ENCODE measurements at regions not wholly inside any gene's neighbourhood (a gene's known extent, or its start where the extent isn't known, plus 50 kb on each side); places are given as distances from the start of the nearest gene placed in this dataset.

DNA sequence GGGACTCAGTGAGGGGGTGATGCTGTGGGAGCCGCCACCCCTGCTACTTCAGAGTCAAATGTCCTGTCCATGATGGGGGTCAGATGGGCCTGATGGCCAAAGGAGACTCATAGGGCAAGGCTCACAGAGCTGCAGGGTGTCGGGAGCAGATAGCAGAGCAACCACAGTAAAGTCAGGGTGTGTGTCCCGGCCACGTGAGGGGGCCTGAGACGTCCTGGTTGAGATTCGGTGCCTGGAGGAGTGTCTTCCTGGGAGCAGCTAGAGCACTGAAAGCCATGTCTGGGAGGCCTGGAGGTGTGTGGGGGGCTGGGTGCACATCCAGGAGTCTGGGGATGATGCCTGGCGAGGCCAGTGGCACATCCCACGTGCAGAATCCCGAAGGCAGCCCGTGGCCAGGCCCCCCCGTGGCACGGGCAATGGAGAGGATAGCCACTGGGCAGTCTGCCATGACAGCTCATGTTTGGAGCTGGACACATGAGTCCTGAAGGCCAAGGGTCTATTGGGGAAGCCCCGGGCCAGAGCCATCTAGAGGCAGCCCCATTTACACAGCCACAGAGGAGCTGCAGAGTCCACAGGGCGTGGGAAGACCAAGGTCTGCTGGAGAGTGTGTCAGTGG, 308.0 kb upstream of the SFSWAP start:
- H3K4me2 ChIP-seq (ENCODE audit: control insufficient read depth, extremely low read depth, insufficient read depth, low read depth, low read length) = no peak overlapping the region
- TF ChIP-seq, protein P1, sequence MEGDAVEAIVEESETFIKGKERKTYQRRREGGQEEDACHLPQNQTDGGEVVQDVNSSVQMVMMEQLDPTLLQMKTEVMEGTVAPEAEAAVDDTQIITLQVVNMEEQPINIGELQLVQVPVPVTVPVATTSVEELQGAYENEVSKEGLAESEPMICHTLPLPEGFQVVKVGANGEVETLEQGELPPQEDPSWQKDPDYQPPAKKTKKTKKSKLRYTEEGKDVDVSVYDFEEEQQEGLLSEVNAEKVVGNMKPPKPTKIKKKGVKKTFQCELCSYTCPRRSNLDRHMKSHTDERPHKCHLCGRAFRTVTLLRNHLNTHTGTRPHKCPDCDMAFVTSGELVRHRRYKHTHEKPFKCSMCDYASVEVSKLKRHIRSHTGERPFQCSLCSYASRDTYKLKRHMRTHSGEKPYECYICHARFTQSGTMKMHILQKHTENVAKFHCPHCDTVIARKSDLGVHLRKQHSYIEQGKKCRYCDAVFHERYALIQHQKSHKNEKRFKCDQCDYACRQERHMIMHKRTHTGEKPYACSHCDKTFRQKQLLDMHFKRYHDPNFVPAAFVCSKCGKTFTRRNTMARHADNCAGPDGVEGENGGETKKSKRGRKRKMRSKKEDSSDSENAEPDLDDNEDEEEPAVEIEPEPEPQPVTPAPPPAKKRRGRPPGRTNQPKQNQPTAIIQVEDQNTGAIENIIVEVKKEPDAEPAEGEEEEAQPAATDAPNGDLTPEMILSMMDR (optimal IDR thresholded peaks at IDR 0.05 in 1 of 3, IDR thresholded peaks at IDR 0.05 in 1 of 3, conservative IDR thresholded peaks at IDR 0.05 in 1 of 3; ENCODE audit: extremely low read depth in 1 of 3, insufficient read depth in 2 of 3, low read length in 3 of 3) = no peak
- no peak for TF ChIP-seq EZH2 (IDR thresholded peaks at IDR 0.05; ENCODE audit: low read length)
- H3K27me3 ChIP-seq (ENCODE audit: control insufficient read depth, extremely low read depth, insufficient read depth, low read length) = no peaks in the 10 kb centered on the region
- H2AFZ ChIP-seq (ENCODE audit: control insufficient read depth, low read length) = no peak overlapping the region
- H3K9me1 ChIP-seq (ENCODE audit: control insufficient read depth, extremely low read depth, insufficient read depth, low read length) = no peaks in the 10 kb centered on the region
- dilution Hi-C loops (cut with MboI; ENCODE audit: extremely low pct_ligation_motif_present, low sequenced_read_pairs) = no loop called here
- H3K4me1 ChIP-seq (ENCODE audit: control insufficient read depth, extremely low read depth, insufficient read depth, low read length) = no peaks in the 10 kb centered on the region
- H4K20me1 ChIP-seq (ENCODE audit: control insufficient read depth, extremely low read depth, insufficient read depth, low read length) = no peaks in the 10 kb centered on the region
- no peaks in the 10 kb centered on the region for H3K36me3 ChIP-seq (ENCODE audit: control insufficient read depth in 2 of 2, extremely low read depth in 1 of 2, insufficient read depth in 2 of 2, low read length in 2 of 2)
- H3K27ac ChIP-seq (ENCODE audit: control insufficient read depth, insufficient read depth, low read length) = no peak overlapping the region
- no peak for FAIRE-seq
- DNase-seq (ENCODE audit: low read depth, low spot score) = no peak
- H3K9me3 ChIP-seq (ENCODE audit: control insufficient read depth, low read depth, low read length) = peaks cover 10% of the 10 kb centered on the region
- H3K79me2 ChIP-seq (ENCODE audit: control insufficient read depth, insufficient read depth, low read length) = no peaks in the 10 kb centered on the region
- H3K4me3 ChIP-seq (ENCODE audit: control insufficient read depth in 2 of 3, extremely low read depth in 1 of 3, insufficient read depth in 2 of 3, low read depth in 1 of 3, low read length in 3 of 3) = no peak overlapping the region
- H3K9ac ChIP-seq (ENCODE audit: control insufficient read depth, extremely low read depth, insufficient read depth, low read length) = no peak overlapping the region

DNA sequence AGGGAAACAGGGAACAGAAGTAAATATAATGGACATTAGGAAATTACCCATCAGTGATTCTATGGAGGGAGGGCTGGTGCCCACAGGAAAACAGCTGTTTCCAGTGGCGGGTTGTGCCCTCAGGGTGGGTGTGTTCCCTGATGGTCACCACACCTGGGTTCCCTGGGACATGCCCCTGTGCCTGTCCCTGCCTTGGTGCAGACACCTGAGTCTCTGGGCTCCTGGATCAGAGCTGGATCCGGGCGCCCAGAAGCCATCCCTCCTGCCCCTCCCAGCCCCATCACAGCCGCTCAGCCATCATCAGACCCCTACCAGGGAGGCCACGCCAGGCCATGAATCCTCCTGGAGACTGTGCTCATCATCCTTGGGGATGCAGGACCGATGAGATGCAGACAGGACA, 307.2 kb upstream of the SFSWAP start:
- Histone ChIP-seq H3K9me1 (ENCODE audit: control insufficient read depth, extremely low read depth, insufficient read depth, low read length) (no peaks in the 10 kb centered on the region), H2AFZ (ENCODE audit: control insufficient read depth, low read length) (no peak overlapping the region), H3K27me3 (ENCODE audit: control insufficient read depth, extremely low read depth, insufficient read depth, low read length) (no peaks in the 10 kb centered on the region), H3K9me3 (ENCODE audit: control insufficient read depth, low read depth, low read length) (peaks cover 10% of the 10 kb centered on the region), H3K4me2 (ENCODE audit: control insufficient read depth, extremely low read depth, insufficient read depth, low read depth, low read length) (no peak overlapping the region), H3K36me3 (ENCODE audit: control insufficient read depth in 2 of 2, extremely low read depth in 1 of 2, insufficient read depth in 2 of 2, low read length in 2 of 2) (no peaks in the 10 kb centered on the region), H4K20me1 (ENCODE audit: control insufficient read depth, extremely low read depth, insufficient read depth, low read length) (no peaks in the 10 kb centered on the region), H3K4me1 (ENCODE audit: control insufficient read depth, extremely low read depth, insufficient read depth, low read length) (no peaks in the 10 kb centered on the region), H3K4me3 (ENCODE audit: control insufficient read depth in 2 of 3, extremely low read depth in 1 of 3, insufficient read depth in 2 of 3, low read depth in 1 of 3, low read length in 3 of 3) (no peak overlapping the region), H3K9ac (ENCODE audit: control insufficient read depth, extremely low read depth, insufficient read depth, low read length) (no peak overlapping the region), H3K79me2 (ENCODE audit: control insufficient read depth, insufficient read depth, low read length) (no peaks in the 10 kb centered on the region), H3K27ac (ENCODE audit: control insufficient read depth, insufficient read depth, low read length) (no peak overlapping the region)
- DNase-seq (ENCODE audit: low read depth, low spot score) (no peak), FAIRE-seq (no peak)
- TF ChIP-seq EZH2 (IDR thresholded peaks at IDR 0.05; ENCODE audit: low read length) = no peak
- TF ChIP-seq, protein P1 (optimal IDR thresholded peaks at IDR 0.05 in 1 of 3, IDR thresholded peaks at IDR 0.05 in 1 of 3, conservative IDR thresholded peaks at IDR 0.05 in 1 of 3; ENCODE audit: extremely low read depth in 1 of 3, insufficient read depth in 2 of 3, low read length in 3 of 3) = no peak
- dilution Hi-C loops (cut with MboI; ENCODE audit: extremely low pct_ligation_motif_present, low sequenced_read_pairs) = no loop called here

Measured in keratinocyte (primary cell).